Activated CD4-positive, alpha-beta T cell treated with anti-CD3 and anti-CD28 coated beads for 36 hours (primary cell): ENCODE measurements at regions not wholly inside any gene's neighbourhood (a gene's known extent, or its start where the extent isn't known, plus 50 kb on each side); places are given as distances from the start of the nearest gene placed in this dataset.
"Not testable (repeated sequence)": the region's sequence is repeated elsewhere in the genome, so short reads cannot be mapped to it uniquely, and the experiment has no call there.

Experiments used
- ATAC-seq: fragments of 200-7000 bp; cut with Tn5 transposase; one replicate; pipeline ENCODE4 v1.10.0; 2021; ENCODE audit warnings: mild to moderate bottlenecking, moderate library complexity
- CTCF ChIA-PET: fragments of 350-600 bp; sonication (Branson Sonifier 250); formaldehyde crosslinking; loops from one replicate; lab custom pipeline; 2021; ENCODE audit warnings: antibody characterized with exemption; lab: Charles Lee
- POLR2A ChIA-PET: fragments of 350-600 bp; sonication (Branson Sonifier 250); formaldehyde crosslinking; loops from one replicate; lab custom pipeline; 2021; ENCODE audit warnings: antibody characterized with exemption, inconsistent platforms; lab: Charles Lee
- DNase-seq: peaks from one replicate; pipeline ENCODE4 v3.0.0-alpha.2; 2020
- H3K27ac Mint-ChIP-seq: one replicate; pipeline ENCODE4 v1.8.0; 2021; ENCODE audit warnings: mixed read lengths
- H3K27me3 Mint-ChIP-seq: one replicate; pipeline ENCODE4 v1.8.0; 2021; ENCODE audit warnings: mixed read lengths
- H3K36me3 Mint-ChIP-seq: one replicate; pipeline ENCODE4 v1.8.0; 2021; ENCODE audit warnings: low read depth, mixed read lengths
- H3K4me1 Mint-ChIP-seq: one replicate; pipeline ENCODE4 v1.8.0; 2021; ENCODE audit warnings: mixed read lengths
- H3K4me3 Mint-ChIP-seq: one replicate; pipeline ENCODE4 v1.8.0; 2021; ENCODE audit warnings: mild to moderate bottlenecking, moderate library complexity, mixed read lengths
- H3K9me3 Mint-ChIP-seq: one replicate; pipeline ENCODE4 v1.8.0; 2021; ENCODE audit warnings: low read depth, mixed read lengths
- intact Hi-C, 2 experiments: fragments of 100-400 bp; cut with DNase I in 1 of 2; cut with micrococcal nuclease in 1 of 2; formaldehyde crosslinking; loops; one replicate each; pipeline versions ENCODE4 v1.14.2 to v1.15.1; 2022 to 2024; cut with DNase I, micrococcal nuclease

DNA sequence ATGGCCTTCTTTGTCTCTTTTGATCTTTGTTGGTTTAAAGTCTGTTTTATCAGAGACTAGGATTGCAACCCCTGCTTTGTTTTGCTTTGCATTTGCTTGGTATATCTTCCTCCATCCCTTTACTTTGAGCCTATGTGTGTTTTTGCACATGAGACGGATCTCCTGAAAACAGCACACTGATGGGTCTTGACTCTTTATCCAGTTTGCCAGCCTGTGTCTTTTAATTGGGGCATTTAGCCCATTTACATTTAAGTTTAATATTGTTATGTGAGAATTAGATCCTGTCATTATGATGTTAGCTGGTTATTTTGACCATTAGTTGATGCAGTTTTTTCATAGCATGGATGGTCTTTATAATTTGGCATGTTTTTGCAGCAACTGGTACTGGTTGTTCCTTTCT, 89.2 kb upstream of the ITPRID2 start:
- H3K9me3 Mint-ChIP-seq, intact Hi-C loops, H3K36me3 Mint-ChIP-seq, H3K4me1 Mint-ChIP-seq, ATAC-seq, CTCF ChIA-PET, H3K4me3 Mint-ChIP-seq, H3K27me3 Mint-ChIP-seq, DNase-seq, H3K27ac Mint-ChIP-seq, POLR2A ChIA-PET: not testable (repeated sequence)

DNA sequence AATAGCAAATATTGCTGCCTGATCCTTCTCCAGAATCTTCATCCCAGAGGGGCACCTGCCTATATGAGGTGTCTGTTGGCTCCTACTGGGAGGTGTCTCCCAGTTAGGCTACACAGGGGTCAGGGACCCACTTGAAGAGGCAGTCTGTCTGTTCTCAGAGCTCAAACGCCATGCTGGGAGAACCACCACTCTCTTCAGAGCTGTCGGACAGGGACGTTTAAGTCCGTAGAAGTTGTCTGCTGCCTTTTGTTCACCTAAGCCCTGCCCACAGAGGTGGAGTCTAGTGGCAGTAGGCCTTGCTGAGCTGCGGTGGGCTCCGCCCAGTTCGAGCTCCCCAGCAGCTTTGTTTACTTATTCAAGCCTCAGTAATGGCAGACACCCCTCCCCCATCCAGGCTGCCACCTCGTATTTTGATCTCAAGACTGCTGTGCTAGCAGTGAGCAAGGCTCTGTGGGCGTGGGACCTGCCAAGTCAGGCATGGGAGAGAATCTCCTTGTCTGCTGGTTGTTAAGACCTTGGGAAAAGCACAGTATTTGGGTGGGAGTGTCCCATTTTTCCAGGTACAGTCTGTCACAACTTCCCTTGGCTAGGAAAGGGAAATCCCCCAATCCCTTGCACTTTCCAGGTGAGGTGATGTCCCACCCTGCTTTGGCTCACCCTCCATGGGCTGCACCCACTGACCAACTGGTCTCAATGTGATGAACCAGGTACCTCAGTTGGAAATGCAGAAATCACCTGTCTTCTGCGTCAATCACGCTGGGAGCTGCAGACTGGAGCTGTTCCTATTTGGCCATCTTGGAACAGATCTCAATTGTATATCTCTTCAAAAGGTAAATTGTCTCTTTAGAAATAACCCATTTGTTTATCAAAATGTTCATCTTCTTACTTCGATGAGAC, 87.4 kb upstream of the ITPRID2 start:
- H3K4me3 Mint-ChIP-seq, ATAC-seq, CTCF ChIA-PET, H3K9me3 Mint-ChIP-seq, H3K27me3 Mint-ChIP-seq, POLR2A ChIA-PET, intact Hi-C loops, H3K36me3 Mint-ChIP-seq, H3K4me1 Mint-ChIP-seq, H3K27ac Mint-ChIP-seq: not testable (repeated sequence)
- peak; percentile 22 for DNase-seq

DNA sequence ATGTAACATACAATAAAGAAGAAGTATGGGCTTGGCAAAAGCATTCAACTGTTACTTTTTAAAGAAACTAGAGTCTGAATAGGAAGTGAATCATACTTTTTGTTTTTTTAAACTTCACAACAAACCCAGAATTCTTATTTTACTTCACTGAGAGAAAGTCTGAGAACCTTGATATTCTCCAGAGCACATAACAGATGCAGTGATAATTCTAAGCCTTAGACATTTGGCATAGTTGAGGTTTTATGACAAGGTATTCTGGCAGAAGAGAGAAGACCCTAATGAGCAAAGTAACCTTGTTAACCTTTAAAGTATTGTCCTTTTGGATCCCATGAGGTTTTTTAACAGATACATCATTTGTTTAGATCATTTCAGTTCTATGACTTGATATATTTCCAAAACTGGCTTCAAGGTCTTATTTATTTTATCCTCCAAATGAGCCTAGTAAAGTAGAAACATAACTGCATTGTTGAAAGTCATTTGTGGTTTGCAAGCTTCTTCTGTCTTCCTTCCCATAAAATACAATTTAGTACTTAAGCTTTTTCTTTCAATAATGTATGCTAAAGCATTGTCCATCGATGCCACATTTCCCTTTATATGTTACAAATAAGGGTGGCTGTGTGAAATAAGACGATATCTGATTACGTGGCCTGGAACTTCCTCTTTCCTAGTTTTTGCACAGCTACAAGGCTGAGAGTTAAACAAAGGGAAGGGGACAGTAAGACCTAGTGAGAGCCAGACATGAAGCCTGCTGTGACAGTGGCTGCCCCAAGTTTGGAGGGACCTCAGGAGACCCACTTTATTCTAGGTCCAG, 86.1 kb upstream of the ITPRID2 start:
- DNase-seq (no peak), ATAC-seq (no peak)
- ChIA-PET POLR2A (no interaction called here), CTCF (no interaction called here)
- Mint-ChIP-seq H3K9me3 (no peaks in the 10 kb centered on the region), H3K36me3 (no peaks in the 10 kb centered on the region), H3K4me1 (no peaks in the 10 kb centered on the region), H3K4me3 (no peak overlapping the region), H3K27me3 (peaks cover 7% of the 10 kb centered on the region), H3K27ac (no peak overlapping the region)
- intact Hi-C loops = no loop called here

DNA sequence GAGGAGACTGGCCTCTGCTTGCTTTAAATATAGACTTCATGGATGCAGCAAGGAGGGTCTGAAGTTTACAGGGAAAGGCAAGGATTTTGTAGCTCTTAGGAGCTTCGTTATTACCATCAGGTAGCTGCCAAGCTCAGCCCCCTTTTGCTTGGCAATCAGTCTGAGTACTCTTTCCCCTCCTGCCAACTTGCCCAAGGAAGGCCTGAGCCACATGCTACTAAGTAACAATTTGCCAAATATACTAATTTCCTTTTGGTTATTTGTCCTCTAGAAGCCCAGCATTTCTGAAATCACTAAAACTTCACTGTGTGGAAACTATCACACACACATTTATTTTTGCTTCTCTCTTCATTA, 85.5 kb upstream of the ITPRID2 start:
- Mint-ChIP-seq H3K9me3 (no peaks in the 10 kb centered on the region), H3K27me3 (peaks cover 7% of the 10 kb centered on the region), H3K36me3 (no peaks in the 10 kb centered on the region), H3K4me3 (no peak overlapping the region), H3K27ac (no peak overlapping the region), H3K4me1 (peaks cover 4% of the 10 kb centered on the region)
- DNase-seq = no peak
- no peak for ATAC-seq
- ChIA-PET CTCF (no interaction called here), POLR2A (no interaction called here)
- intact Hi-C loops = no loop called here

DNA sequence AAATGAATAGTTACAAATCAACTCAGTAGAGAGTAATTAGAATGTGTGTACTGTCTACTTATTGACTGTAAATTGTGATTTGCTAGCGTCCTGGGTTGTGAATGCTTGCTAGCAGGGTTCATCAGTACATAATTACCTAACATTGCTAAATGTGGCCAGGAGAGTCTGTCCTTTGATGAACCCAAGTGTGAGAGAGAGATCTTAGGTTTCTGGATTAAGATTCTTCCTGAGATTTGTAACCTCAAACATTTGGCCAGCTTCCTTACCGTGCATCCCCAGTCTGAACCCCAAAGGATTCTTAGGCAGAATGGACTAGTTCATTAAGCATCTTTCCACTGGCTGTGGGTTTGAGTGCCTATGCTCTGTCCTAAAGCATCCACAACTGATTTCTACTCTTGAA, 84.0 kb upstream of the ITPRID2 start:
- no peak for ATAC-seq
- intact Hi-C loops = no loop called here
- no peak overlapping the region for H3K4me3 Mint-ChIP-seq
- peaks cover 8% of the 10 kb centered on the region for H3K4me1 Mint-ChIP-seq
- CTCF ChIA-PET = no interaction called here
- no peak overlapping the region for H3K27ac Mint-ChIP-seq
- no peaks in the 10 kb centered on the region for H3K36me3 Mint-ChIP-seq
- POLR2A ChIA-PET = no interaction called here
- peaks cover 7% of the 10 kb centered on the region for H3K27me3 Mint-ChIP-seq
- no peak for DNase-seq
- H3K9me3 Mint-ChIP-seq = no peaks in the 10 kb centered on the region

DNA sequence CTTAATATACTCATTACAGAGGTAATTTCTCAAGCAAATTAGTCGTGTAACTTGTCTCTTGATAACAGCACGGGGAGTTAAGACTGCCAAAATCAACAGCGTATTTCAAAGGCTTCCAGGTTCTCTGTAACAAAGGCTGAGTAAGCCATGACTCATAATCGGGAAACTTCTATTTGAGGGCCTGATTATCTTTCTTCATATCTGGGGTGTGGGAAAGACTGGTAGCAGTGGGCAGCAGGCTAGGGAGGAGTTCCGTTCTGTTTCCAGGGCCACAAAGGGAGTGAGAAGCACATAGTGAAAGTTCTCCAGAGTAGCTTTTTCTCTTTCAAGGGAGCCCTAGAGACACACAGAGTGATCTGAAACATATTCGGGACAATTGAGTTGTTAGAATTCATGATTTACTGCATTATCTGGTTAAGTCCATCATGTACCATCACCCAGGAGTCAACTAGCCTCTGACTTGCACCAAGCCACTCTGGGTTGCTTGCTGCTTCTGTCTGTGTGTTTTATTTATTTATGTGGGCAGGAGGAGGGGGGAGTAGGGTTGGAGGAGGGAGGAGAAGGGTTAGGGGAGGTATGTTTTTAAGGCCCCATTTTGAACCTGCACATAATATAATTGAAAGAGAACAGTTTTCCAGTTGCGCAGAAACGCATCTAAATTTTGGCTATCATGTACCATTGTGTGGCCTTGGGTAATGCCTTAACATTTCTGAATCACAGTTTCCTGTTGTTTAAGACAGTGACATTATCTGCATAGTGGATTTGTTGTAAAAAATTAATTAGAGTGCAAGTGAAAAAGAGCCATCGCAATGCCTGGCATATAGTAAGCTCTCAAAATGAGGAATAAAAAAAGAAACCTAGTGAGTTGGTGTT, 80.5 kb upstream of the ITPRID2 start:
- Mint-ChIP-seq H3K4me1 (peaks cover 11% of the 10 kb centered on the region), H3K4me3 (no peak overlapping the region), H3K9me3 (no peaks in the 10 kb centered on the region), H3K27ac (no peak overlapping the region), H3K36me3 (no peaks in the 10 kb centered on the region), H3K27me3 (peaks cover 7% of the 10 kb centered on the region)
- ChIA-PET POLR2A (no interaction called here), CTCF (no interaction called here)
- intact Hi-C loops = loop anchor here in 1 of 2 experiments (2.0 kb wide), 1 partner anchor 20 kb away; no protein-coding TSS in a partner anchor
- DNase-seq (no peak), ATAC-seq (peak; percentile 57)

DNA sequence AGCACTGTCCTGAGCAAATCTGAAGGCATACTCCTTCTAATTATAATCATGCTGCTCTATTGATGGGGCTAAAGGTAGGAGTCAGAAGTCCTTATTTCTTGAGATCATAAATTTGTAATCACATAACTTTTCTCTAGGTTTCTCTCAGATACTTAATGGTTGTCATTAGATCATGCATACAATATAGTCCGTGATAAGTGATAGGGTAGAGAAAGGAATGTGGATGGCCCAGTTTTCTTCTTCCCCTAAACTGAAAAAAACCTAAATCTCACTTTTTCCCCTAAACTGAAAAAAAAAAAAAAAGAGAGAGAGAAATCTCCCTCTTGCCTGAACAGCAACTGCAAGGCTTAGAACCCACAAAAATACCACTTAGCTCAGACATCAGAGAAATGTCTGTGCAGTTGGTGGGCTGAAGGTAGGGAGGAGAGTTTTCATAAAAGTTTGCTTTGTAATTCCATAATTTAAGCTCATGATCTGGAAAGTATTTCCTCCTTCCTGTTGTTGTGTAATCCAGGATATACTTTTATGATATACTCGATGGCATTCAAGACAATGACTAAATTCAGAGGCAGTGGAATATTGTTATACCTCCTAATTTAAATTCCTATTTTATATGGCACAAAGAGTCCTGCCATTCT, 79.3 kb upstream of the ITPRID2 start:
- Mint-ChIP-seq H3K9me3 (no peaks in the 10 kb centered on the region), H3K4me1 (peaks cover 11% of the 10 kb centered on the region), H3K36me3 (no peaks in the 10 kb centered on the region), H3K4me3 (no peak overlapping the region), H3K27ac (no peak overlapping the region), H3K27me3 (no peaks in the 10 kb centered on the region)
- ChIA-PET POLR2A (no interaction called here), CTCF (interaction anchor here (0.6 kb wide), 1 partner anchor 44 kb away, joined by 4 read pairs; no protein-coding TSS in a partner anchor)
- DNase-seq (no peak), ATAC-seq (no peak)
- intact Hi-C loops = no loop called here

DNA sequence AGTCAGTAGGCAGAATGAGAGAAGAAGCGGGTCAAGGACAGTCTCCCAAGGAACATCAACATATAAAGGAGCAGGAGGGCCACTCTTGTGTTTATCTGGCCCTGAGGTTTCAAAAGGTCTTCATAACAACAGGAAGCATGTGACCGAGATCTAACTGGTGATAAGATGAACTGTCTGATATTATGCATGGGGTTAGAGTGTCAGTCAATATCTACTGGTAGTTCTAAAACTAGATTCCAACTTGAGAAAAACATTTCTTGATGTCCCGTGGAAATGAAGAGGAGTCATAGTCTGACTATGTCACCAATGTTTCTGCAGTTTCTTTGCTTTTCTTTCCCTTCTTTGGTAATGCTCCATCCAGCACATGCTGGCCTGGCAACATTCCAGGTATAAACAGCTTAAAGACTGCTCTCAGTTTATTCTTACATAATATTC, 77.5 kb upstream of the ITPRID2 start:
- H3K9me3 Mint-ChIP-seq = no peaks in the 10 kb centered on the region
- DNase-seq (no peak), ATAC-seq (no peak)
- CTCF ChIA-PET = no interaction called here
- intact Hi-C loops = no loop called here
- H3K36me3 Mint-ChIP-seq = no peaks in the 10 kb centered on the region
- H3K27me3 Mint-ChIP-seq = no peaks in the 10 kb centered on the region
- no peak overlapping the region for H3K4me3 Mint-ChIP-seq
- POLR2A ChIA-PET = no interaction called here
- peaks cover 11% of the 10 kb centered on the region for H3K4me1 Mint-ChIP-seq
- no peak overlapping the region for H3K27ac Mint-ChIP-seq

DNA sequence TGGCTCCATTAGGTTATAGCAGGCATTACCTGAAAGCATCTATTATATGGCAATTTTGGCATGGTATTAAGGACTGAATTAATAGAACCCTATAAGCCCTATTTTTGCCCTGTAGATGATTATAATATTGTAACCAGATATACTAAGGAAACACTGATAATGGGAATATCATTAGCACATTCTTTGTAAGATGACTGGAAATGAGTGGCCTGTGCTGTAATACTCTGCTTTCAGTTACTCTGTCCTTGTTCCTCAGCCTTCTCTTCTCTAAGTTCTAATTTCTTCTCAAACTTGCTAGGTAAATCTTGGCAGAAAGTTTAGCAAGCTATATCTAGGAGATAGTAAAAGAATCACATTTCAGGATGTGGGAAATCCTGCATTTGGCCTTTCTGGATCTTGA, 74.0 kb upstream of the ITPRID2 start:
- Mint-ChIP-seq H3K27me3 (no peaks in the 10 kb centered on the region), H3K4me3 (no peak overlapping the region), H3K27ac (no peak overlapping the region), H3K4me1 (peaks cover 3% of the 10 kb centered on the region), H3K9me3 (no peaks in the 10 kb centered on the region), H3K36me3 (no peaks in the 10 kb centered on the region)
- ATAC-seq (no peak), DNase-seq (no peak)
- intact Hi-C loops = no loop called here
- CTCF ChIA-PET = no interaction called here
- POLR2A ChIA-PET = no interaction called here

DNA sequence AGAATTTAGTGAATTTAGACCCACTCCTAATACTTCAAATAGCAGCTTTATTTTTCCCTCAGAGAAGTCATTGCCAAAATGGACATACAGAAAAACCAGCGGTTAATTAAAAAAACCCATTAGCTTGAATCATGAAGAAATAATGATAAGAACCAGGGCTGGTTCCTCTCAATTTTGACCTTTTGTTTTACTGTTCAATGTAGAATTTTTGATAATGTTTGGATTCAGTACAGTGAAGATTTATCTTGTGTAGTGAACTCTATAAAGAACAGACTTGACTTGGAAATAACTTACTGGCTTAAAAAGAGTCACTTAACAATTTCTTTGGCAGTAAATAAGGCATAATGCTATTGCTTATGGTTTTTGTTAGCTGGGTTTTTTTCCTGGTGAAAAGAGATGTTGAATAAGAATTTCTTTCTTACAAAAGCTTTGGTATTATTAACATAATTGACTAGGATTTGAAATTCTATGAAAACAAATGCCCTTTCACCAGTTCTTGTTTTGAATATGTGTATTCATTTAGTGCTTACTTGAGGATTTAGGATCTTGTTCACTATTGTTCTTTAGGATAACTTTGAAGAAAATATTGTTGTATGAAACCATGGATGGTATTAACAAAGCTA, 73.4 kb upstream of the ITPRID2 start:
- intact Hi-C loops = no loop called here
- DNase-seq (no peak), ATAC-seq (no peak)
- Mint-ChIP-seq H3K27ac (no peak overlapping the region), H3K4me3 (no peak overlapping the region), H3K9me3 (no peaks in the 10 kb centered on the region), H3K36me3 (no peaks in the 10 kb centered on the region), H3K27me3 (no peaks in the 10 kb centered on the region), H3K4me1 (peaks cover 3% of the 10 kb centered on the region)
- POLR2A ChIA-PET = no interaction called here
- CTCF ChIA-PET = interaction anchor here (0.9 to 1.6 kb wide), 3 partner anchors 9 to 86 kb away, joined by 3 to 5 read pairs (median 3); no protein-coding TSS in a partner anchor
